PC-9 (cell line): ENCODE measurements at regions not wholly inside any gene's neighbourhood (a gene's known extent, or its start where the extent isn't known, plus 50 kb on each side); places are given as distances from the start of the nearest gene placed in this dataset.

Experiments used
- EZH2 ChIP-seq: fragments of 200-600 bp; sonication (generic); IDR thresholded peaks from 2 replicates; pipeline ENCODE4 v1.8.0; 2017; ENCODE audit warnings: antibody characterized with exemption, low read depth
- TF ChIP-seq, protein P1 (sequence below): fragments of 200-600 bp; sonication (generic); conservative IDR thresholded peaks from 2 replicates; pipeline ENCODE4 v1.6.1; 2017; ENCODE audit warnings: mixed run types, antibody characterized with exemption, mild to moderate bottlenecking, moderate library complexity

DNA sequence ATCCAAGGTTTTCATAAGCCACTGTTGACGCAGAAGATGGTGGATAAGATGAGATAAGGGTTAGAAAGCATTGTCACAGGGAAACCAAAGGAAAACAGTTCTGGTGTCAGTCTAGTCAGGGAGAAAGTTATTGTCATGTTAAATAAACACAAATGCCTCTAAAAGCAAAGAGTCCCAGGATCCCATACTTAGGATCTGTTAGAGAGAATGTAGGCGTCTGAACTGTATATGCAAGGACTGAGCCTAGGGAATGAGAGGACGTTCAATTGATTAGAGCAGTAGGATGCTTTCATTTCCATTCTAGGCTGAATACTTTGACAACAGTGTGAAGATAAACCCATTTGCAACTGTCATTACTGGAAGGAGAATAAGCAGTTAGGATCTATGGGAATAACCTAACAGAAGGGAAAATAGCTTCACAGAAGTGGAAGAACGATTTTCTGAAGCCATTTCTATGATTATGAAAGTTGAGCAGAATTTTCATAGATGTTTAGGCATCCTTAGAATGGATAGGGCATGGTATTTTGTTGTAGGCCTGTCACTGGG lies 1149.1 kb upstream of the CDH8 start:
- TF ChIP-seq, protein P1, sequence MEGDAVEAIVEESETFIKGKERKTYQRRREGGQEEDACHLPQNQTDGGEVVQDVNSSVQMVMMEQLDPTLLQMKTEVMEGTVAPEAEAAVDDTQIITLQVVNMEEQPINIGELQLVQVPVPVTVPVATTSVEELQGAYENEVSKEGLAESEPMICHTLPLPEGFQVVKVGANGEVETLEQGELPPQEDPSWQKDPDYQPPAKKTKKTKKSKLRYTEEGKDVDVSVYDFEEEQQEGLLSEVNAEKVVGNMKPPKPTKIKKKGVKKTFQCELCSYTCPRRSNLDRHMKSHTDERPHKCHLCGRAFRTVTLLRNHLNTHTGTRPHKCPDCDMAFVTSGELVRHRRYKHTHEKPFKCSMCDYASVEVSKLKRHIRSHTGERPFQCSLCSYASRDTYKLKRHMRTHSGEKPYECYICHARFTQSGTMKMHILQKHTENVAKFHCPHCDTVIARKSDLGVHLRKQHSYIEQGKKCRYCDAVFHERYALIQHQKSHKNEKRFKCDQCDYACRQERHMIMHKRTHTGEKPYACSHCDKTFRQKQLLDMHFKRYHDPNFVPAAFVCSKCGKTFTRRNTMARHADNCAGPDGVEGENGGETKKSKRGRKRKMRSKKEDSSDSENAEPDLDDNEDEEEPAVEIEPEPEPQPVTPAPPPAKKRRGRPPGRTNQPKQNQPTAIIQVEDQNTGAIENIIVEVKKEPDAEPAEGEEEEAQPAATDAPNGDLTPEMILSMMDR: no peak
- TF ChIP-seq EZH2: no peak
